OCI-M1 (cell line): ENCODE measurements at regions not wholly inside any gene's neighbourhood (a gene's known extent, or its start where the extent isn't known, plus 50 kb on each side); places are given as distances from the start of the nearest gene placed in this dataset.
A peak's percentile ranks its signal among the peaks of the same experiment; 100 is the strongest.

Experiments used
- DNase-seq: peaks from one replicate; lab custom pipeline; 2025; lab: John Stamatoyannopoulos, UW

DNA sequence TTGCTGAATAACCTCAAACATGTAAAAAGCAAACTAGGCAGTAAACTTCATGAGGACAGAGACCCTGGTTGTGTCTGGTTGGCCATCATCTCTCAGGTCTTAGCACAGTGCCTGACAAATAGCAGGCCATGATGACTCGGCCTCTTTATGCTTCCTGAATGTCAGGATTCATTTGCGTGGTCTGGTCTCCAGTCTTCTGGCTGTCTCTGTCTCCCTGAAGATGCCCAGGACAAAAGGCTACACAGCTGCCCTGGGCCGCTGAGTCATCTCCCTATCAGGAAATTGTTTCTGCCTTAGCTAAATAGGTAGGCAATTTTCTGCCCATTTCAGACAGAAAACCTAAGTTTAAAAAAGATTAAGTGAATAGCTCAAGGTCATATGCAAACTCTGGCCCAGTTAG lies 84.1 kb upstream of the FNDC3A start:
- no peak for DNase-seq

DNA sequence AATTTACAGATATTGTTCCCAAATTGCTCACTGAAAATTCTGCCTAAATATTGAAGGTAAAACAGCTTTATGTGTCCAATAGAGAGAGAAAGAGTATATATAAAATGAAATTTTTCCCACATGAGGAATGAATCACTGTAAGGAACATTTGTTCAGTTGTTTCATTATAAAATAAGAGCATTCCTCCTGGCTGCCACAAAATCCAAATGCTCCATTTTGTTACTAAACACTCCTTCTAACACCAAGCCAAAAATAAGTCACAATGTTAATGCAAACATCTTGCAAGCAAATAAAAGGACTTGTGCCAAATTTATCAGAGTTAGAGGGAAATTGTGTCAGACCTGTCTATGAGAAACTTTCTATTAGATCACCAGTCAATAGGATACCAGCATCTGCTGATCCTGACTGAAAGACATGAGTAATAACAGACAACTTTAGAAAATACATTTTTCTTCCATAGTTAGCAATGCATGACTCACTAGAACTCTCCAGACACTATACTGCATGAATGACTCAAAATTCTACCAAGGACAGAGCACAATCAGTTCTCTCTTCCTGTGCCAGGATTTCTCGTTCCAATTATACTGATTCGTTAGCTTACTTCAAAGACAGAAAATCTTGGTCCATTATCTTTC lies 83.5 kb upstream of the FNDC3A start:
- DNase-seq, result no peak

DNA sequence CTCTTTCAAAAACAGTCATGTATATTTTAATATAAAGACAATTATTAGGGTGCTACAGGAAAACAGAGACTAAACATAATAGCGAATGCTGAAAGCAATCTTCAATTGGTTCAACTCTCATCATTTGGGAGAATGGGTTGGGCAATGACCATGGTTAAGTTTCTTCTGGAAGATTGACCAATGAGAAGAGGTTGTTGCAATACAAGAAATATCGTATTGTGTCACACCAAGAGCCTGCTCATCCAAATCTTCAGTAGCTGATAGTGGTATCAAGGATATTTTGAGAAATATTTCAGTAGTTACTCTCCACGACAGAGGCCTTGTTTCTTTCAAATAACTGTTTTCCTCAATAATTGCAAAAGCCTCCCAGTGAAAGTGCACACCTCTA lies 83.0 kb upstream of the FNDC3A start:
- no peak for DNase-seq

DNA sequence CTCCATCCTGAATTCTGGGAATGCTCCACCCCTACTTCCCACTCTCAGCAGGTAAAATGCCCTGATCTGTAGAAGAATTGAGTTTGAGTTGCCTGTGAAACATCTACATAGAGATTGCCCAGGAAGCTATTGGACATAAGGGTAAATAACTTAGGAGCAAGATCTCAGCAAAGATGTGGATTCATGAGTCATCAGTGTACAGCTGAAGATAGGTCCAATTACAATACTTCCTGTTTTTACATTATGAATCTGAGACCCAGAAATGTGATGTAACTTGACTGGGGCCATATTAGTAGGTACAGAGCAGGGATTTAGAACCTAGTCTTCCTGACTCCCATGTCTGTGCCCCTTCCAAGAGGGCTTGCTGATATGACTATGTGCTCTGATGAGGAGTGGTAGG lies 79.4 kb upstream of the FNDC3A start:
- peak; percentile 81 for DNase-seq

DNA sequence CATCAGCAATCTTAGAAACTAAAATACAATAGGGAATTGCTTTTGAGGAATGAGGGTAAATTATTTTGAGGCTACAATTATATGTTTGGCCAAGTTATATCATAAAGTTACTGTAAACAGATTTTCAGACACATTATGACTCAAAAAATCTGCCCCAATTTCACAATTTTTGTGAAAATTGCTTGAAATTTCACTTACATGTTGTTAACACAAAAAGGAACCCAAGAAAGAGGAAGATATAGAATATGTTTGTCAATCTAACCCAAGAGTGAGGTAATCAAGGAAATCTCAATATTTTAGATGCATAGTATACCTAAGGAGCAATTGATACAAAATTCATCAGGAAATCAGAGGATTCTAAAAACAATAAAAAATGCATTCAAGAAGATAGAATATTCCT lies 73.9 kb upstream of the FNDC3A start:
- DNase-seq, result no peak

DNA sequence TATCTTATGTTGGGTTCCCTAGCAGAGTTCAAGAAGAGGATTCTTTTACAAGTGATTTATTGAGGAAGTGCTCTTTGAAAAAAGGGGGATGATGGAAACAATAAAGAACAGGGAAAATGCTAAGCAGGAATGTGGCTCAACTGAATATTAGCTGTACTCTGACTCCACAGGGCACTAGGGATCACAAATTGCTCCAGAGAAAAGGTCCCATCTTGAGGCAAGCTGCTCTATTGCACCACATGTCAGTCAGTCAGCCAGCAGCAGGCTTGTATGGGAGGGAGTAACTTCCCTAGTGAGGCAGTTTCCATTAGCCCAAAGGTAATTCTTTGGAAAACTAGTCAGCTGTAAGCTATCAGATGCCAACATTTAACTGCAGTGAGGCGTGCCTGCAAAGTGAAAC lies 73.3 kb upstream of the FNDC3A start:
- DNase-seq, result no peak

DNA sequence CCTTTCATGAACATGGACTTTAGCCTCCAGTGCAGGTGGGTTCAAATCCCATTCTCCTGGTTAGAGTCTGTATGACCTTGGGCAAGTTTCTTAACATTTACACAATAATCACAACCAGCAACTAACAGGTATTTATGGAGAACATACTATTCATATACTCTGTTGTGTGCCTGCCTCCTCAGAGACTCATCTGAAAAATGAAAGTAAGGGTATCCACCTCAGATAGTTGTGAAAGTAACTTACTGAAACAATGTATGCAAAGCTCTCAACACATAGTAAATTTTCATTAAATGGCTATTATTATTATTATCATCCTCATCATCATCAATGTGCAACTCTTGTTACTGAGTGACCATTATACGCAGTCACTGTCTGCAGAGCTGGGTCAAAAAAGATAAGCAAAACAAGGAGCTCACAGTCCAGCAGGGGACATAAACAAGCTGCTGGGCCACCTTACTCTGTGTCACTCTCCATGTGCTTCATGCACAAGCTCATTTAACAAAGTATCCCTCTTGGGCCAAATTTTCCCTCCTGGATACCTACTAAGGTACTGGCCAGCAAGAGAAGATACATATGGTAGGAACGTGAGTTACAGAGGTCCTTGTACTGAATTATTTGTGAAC lies 70.9 kb upstream of the FNDC3A start:
- DNase-seq, result no peak

DNA sequence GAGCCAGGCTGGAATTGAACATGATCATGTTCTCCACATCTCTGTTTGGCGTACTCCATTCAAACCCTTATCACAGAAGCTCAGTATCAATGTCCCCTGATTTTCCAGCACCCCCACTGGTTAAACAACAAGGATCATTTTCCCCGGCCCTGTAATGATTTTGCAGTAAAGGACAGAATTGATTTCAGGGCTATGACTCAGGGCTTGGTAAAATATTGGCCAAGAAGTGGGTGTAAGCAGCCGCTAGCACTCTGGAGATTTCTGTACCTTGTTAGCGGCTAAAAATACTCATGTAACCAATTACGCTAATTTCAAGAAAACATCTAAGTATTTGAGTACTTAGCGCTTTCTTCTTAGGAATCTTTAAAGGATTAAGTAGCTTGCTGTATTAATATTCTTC lies 69.5 kb upstream of the FNDC3A start:
- DNase-seq, result no peak

DNA sequence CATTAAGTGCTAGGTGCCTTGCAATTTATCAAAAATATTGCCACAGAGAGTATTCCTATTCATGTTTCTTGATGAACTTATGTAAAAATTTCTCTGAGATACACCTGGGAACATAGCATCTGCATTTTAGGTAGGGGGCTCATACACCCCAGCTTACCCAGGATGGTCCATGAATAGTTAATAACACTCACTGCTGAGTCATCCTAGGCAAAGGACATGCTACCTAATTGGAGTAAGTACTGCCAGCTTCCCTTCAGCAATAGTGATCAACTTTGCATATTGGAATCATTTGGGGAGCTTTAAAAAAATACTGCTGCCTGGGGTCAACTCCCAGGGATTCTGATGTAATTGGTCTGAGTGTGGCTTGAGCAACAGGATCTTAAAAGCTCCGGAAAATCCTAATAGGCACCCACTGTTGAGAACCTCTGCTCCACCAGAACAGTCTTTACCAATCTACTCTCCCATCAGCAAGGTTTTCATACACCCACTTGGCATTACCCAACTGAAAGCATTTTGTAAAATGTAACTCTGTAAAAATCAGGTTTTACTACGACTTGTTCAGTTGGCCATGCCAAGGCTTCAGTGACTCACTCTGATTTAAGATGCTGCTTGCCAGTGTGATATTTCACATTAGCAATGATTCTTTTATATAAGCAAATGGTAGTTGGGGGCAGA lies 67.2 kb upstream of the FNDC3A start:
- DNase-seq, result no peak

DNA sequence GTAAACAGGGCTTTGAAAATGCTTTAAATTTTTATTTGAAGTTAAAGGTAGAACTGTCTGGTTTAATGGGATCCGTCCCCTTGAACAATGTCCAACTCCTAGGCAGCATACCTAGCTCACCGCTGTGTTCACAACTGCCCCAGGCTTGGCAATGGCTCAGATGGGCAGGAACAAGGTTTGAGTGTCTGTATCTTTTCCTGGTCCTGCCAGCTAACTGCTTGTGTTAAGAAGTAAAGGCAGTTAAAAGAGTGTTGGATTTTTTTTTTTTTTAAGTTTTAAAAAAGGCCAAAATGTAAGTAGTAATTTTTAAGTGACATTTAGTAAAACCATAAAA lies 66.7 kb upstream of the FNDC3A start:
- DNase-seq, result no peak

DNA sequence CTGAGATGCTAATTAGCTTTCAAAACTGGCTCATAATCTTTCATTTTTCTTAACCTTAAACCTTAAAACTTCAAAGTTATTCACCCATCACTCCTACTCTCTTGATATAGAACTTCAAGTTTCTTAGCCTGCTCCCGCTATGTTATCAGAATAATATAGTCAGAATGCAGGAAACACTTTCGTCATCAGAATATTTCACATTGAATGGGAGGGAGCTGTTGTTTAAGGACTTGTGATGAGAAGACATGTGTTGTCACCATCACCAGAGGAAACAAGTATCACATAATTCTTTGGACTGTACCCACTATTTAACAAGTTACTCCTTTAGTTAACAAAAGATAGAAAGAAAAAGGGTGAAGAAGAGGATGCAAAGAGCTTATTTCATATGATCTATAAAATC lies 65.0 kb upstream of the FNDC3A start:
- DNase-seq, result peak; percentile 7

DNA sequence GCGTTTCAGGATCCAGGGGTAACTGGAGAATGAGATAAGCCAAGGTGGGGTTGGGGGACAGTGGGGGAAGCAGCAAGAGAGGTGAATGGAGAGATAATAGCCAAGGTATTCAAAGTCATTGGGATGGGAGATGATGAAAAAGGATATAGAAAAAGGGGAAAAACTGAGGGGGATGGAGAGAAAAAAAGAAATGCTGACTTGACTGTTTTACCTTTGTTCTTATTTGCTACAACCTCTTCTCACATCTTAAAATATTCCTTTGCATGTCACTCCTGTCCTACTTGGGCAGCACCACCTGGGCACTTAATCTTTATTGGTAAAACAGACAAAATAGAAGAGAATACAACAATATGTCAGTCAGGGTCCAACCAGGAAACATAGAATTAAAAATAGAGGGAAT lies 56.0 kb upstream of the FNDC3A start:
- DNase-seq, result no peak

DNA sequence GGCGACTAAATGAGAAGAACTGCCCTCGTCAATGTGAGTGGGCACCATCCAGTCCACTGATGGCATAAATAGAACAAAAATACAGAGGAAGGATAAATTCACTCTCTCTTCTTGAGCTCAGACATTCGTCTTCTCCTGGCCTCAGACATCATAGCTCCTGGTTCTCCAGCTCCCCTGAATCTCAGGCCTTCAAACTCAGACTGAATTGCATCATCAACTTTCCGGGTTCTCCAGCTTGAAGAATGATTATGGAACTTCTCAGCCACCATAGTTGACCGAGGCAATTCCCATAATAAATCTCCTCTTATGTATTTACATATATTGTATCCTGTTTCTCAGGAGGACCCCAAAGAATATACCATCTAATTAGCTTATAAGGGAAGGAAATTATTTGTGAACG lies 55.0 kb upstream of the FNDC3A start:
- no peak for DNase-seq

DNA sequence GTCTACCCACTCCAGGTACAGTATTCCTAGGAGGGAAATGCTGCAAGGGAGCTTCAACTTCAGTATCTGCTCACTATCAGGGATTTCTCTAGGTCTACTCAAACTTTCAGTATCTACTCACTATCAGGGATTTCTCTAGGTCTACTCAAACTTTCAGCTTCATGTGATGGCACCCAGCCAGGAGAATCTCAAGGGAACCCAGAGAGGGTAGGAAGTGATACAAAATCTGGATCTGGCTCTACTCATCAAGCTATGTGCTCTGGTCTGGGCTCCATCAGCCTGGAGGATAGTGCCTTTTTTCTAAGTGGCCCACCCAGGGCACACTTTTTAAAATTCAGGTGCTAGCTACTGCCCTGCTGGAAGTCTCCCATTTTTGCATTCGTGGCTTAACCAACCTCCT lies 52.3 kb upstream of the FNDC3A start:
- DNase-seq, result no peak

DNA sequence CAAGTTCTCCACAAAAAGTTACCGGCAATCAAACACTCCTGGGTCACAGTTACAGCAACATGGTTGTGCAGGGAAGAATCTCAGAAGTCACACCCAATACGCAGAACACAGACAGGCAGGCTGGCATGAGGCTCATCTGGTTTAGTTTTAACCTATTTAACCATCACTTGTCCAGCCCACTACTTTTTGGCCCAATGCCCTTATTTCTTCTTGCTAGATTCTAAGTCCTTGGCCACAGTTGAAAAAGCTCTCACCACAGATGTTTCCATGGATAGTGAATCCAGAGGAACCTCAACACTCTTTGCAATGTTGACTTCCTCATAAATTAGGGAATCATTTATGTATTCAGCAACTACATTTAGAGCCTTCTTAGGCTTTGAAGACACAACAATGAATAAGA lies 50.7 kb upstream of the FNDC3A start:
- peak; percentile 17 for DNase-seq
